22Rv1 (cell line): ENCODE measurements at regions not wholly inside any gene's neighbourhood (a gene's known extent, or its start where the extent isn't known, plus 50 kb on each side); places are given as distances from the start of the nearest gene placed in this dataset.

ENCODE experiments used
- ZFX ChIP-seq: fragments of 450-650 bp; IDR thresholded peaks from 2 replicates; pipeline ENCODE4 v1.6.1; 2017; ENCODE audit warnings: antibody characterized with exemption, borderline replicate concordance
- TF ChIP-seq, protein P1 (sequence below): fragments of 450-650 bp; IDR thresholded peaks from 2 replicates; pipeline ENCODE4 v1.5.1; 2017; ENCODE audit warnings: mild to moderate bottlenecking

DNA sequence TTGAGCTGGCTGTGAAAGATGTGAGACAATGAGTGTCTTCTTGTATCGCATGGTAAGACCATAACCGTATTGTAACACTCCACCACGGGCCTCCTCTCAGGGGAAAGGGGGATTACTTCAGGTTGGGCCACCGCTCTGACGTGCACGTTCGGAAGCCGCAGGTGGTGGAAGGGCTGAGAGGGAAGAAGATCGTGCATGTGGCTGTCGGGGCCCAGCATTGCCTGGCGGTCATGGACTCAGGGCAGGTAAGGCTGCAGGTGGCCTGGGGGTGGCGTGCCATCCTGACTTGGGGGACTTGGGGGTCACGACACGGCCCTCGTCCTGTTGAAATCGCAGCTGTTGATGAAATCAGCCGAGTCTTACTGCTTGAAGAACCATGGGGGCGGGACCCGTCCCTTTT, 87.3 kb upstream of the FAN1 start:
- TF ChIP-seq, protein P1, sequence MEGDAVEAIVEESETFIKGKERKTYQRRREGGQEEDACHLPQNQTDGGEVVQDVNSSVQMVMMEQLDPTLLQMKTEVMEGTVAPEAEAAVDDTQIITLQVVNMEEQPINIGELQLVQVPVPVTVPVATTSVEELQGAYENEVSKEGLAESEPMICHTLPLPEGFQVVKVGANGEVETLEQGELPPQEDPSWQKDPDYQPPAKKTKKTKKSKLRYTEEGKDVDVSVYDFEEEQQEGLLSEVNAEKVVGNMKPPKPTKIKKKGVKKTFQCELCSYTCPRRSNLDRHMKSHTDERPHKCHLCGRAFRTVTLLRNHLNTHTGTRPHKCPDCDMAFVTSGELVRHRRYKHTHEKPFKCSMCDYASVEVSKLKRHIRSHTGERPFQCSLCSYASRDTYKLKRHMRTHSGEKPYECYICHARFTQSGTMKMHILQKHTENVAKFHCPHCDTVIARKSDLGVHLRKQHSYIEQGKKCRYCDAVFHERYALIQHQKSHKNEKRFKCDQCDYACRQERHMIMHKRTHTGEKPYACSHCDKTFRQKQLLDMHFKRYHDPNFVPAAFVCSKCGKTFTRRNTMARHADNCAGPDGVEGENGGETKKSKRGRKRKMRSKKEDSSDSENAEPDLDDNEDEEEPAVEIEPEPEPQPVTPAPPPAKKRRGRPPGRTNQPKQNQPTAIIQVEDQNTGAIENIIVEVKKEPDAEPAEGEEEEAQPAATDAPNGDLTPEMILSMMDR, result no peak
- no peak for TF ChIP-seq ZFX
